H9 (cell line): ENCODE measurements at regions not wholly inside any gene's neighbourhood (a gene's known extent, or its start where the extent isn't known, plus 50 kb on each side); places are given as distances from the start of the nearest gene placed in this dataset.

Experiments
- DNase-seq: peaks from one replicate; pipeline ENCODE4 v3.0.0-alpha.2; 2017
- H2AFZ ChIP-seq: one replicate; pipeline ENCODE4 v1.6.1; 2013; ENCODE audit warnings: mild to moderate bottlenecking, low read length, control low read depth, moderate library complexity
- H2AK5ac ChIP-seq: 2 replicates; pipeline ENCODE4 v1.6.1; 2013; ENCODE audit warnings: low read length, control low read depth, mixed read lengths; ENCODE audit not compliant: insufficient read length
- H2BK120ac ChIP-seq: one replicate; pipeline ENCODE4 v1.6.1; 2013; ENCODE audit warnings: low read depth, mild to moderate bottlenecking, low read length, control low read depth, inconsistent platforms; ENCODE audit not compliant: poor library complexity, severe bottlenecking
- H2BK12ac ChIP-seq: 2 replicates; pipeline ENCODE4 v1.6.1; 2013; ENCODE audit warnings: low read length, control low read depth, mixed read lengths, low read depth; ENCODE audit not compliant: insufficient read length
- H2BK15ac ChIP-seq: 2 replicates; pipeline ENCODE4 v1.6.1; 2013; ENCODE audit warnings: low read depth, low read length, control low read depth
- H2BK20ac ChIP-seq: one replicate; pipeline ENCODE4 v1.6.1; 2013; ENCODE audit warnings: low read depth, mild to moderate bottlenecking, low read length, control low read depth, inconsistent platforms; ENCODE audit not compliant: poor library complexity, severe bottlenecking
- H2BK5ac ChIP-seq: 2 replicates; pipeline ENCODE4 v1.6.1; 2013; ENCODE audit warnings: low read length, control low read depth, mixed read lengths; ENCODE audit not compliant: insufficient read length
- H3K14ac ChIP-seq: 2 replicates; pipeline ENCODE4 v1.6.1; 2013; ENCODE audit warnings: low read length, control low read depth; ENCODE audit not compliant: insufficient read depth
- H3K18ac ChIP-seq: 2 replicates; pipeline ENCODE4 v1.6.1; 2013; ENCODE audit warnings: low read depth, mild to moderate bottlenecking, mixed read lengths, low read length, control low read depth; ENCODE audit not compliant: insufficient read length
- H3K23ac ChIP-seq: 2 replicates; pipeline ENCODE4 v1.6.1; 2013; ENCODE audit warnings: low read length, control low read depth, mixed read lengths, low read depth; ENCODE audit not compliant: insufficient read length
- H3K23me2 ChIP-seq: 2 replicates; pipeline ENCODE4 v1.6.1; 2013; ENCODE audit warnings: low read depth, mild to moderate bottlenecking, mixed read lengths, low read length, control low read depth; ENCODE audit not compliant: insufficient read length, poor library complexity, severe bottlenecking
- H3K27ac ChIP-seq: 2 replicates; pipeline ENCODE4 v1.5.1; 2013; ENCODE audit warnings: low read length, control low read depth, mixed read lengths, low read depth; ENCODE audit not compliant: insufficient read length
- H3K27me3 ChIP-seq: 2 replicates; pipeline ENCODE4 v1.6.1; 2013; ENCODE audit warnings: low read length, control low read depth, inconsistent platforms; ENCODE audit not compliant: insufficient read depth
- H3K4ac ChIP-seq: 2 replicates; pipeline ENCODE4 v1.6.1; 2013; ENCODE audit warnings: low read depth, mild to moderate bottlenecking, control low read depth, inconsistent platforms, low read length, moderate library complexity
- H3K4me1 ChIP-seq: 2 replicates; pipeline ENCODE4 v1.6.1; 2013; ENCODE audit warnings: low read length, control low read depth, inconsistent platforms; ENCODE audit not compliant: insufficient read depth
- H3K4me2 ChIP-seq: 2 replicates; pipeline ENCODE4 v1.6.1; 2013; ENCODE audit warnings: low read length, control low read depth, mixed read lengths; ENCODE audit not compliant: insufficient read length, insufficient read depth
- H3K56ac ChIP-seq: 2 replicates; pipeline ENCODE4 v1.6.1; 2013; ENCODE audit warnings: low read depth, mild to moderate bottlenecking, mixed read lengths, low read length, control low read depth; ENCODE audit not compliant: insufficient read length
- H3K79me1 ChIP-seq: 2 replicates; pipeline ENCODE4 v1.6.1; 2013; ENCODE audit warnings: low read depth, mild to moderate bottlenecking, moderate library complexity, low read length, control low read depth, inconsistent platforms; ENCODE audit not compliant: insufficient read depth, poor library complexity, severe bottlenecking
- H3K79me2 ChIP-seq: 2 replicates; pipeline ENCODE4 v1.6.1; 2013; ENCODE audit warnings: low read length, control low read depth, inconsistent platforms; ENCODE audit not compliant: insufficient read depth
- H3K9ac ChIP-seq: 2 replicates; pipeline ENCODE4 v1.6.1; 2013; ENCODE audit warnings: low read length, control low read depth, mixed read lengths; ENCODE audit not compliant: insufficient read length; ENCODE audit errors: extremely low read depth
- H3K9me3 ChIP-seq: one replicate; pipeline ENCODE4 v1.6.1; 2013; ENCODE audit warnings: low read depth, low read length, inconsistent platforms; ENCODE audit not compliant: control insufficient read depth
- H3T11ph ChIP-seq: one replicate; pipeline ENCODE4 v1.6.1; 2013; ENCODE audit warnings: mild to moderate bottlenecking, low read length, control low read depth, inconsistent platforms
- H4K20me1 ChIP-seq: one replicate; pipeline ENCODE4 v1.6.1; 2013; ENCODE audit not compliant: control insufficient read depth, insufficient read length, insufficient read depth
- H4K5ac ChIP-seq: 2 replicates; pipeline ENCODE4 v1.6.1; 2013; ENCODE audit warnings: low read depth, mild to moderate bottlenecking, mixed read lengths, low read length, control low read depth; ENCODE audit not compliant: insufficient read length
- H4K8ac ChIP-seq: replicated peaks from 2 replicates; pipeline ENCODE4 v1.6.1; 2013; ENCODE audit warnings: low read length, control low read depth, mixed read lengths, low read depth; ENCODE audit not compliant: insufficient read length
- H4K91ac ChIP-seq: 2 replicates; pipeline ENCODE4 v1.6.1; 2013; ENCODE audit warnings: low read depth, mild to moderate bottlenecking, moderate library complexity, mixed read lengths, low read length, control low read depth; ENCODE audit not compliant: insufficient read length
- H3K27ac Mint-ChIP-seq, 3 experiments: 2 replicates in 2 of 3; 3 replicates in 1 of 3; pipeline ENCODE4 v1.8.0; 2020 to 2021; ENCODE audit warnings: mixed read lengths in 3 of 3, mild to moderate bottlenecking in 1 of 3, moderate library complexity in 1 of 3
- H3K27me3 Mint-ChIP-seq: 2 replicates; pipeline ENCODE4 v1.8.0; 2021; ENCODE audit warnings: low read depth, mild to moderate bottlenecking, moderate library complexity, mixed read lengths
- H3K36me3 Mint-ChIP-seq, 3 experiments: 2 replicates in 2 of 3; 3 replicates in 1 of 3; pipeline ENCODE4 v1.8.0; 2020 to 2021; ENCODE audit warnings: low read depth in 3 of 3, mixed read lengths in 3 of 3; ENCODE audit not compliant: insufficient read depth in 1 of 3
- H3K4me1 Mint-ChIP-seq, 2 experiments: 2 replicates each; pipeline ENCODE4 v1.8.0; 2020; ENCODE audit warnings: mixed read lengths in 2 of 2
- H3K4me3 Mint-ChIP-seq, 2 experiments: 2 replicates in 1 of 2; 3 replicates in 1 of 2; pipeline ENCODE4 v1.8.0; 2020 to 2021; ENCODE audit warnings: mild to moderate bottlenecking in 2 of 2, mixed read lengths in 2 of 2, moderate library complexity in 1 of 2
- H3K9me3 Mint-ChIP-seq, 2 experiments: 2 replicates in 1 of 2; 3 replicates in 1 of 2; pipeline ENCODE4 v1.8.0; 2020; ENCODE audit warnings: mild to moderate bottlenecking in 2 of 2, mixed read lengths in 2 of 2, moderate library complexity in 1 of 2
- WGBS: extraction: QIAGEN DNeasy Blood & Tissue Kit; methylation state at CpG from one replicate; pipeline ENCODE4 v1.1.7; 2013; ENCODE audit warnings: missing lambda C conversion rate, low lambda C conversion rate, mixed read lengths; ENCODE audit not compliant: insufficient read length; ENCODE audit errors: extremely low coverage; 5-methylcytosine and 5-hydroxymethylcytosine counted together
- TF ChIP-seq, protein P1 (sequence below): fragments of 200-600 bp; sonication (generic); conservative IDR thresholded peaks from 3 replicates; pipeline ENCODE4 v1.8.0; 2021; ENCODE audit warnings: antibody characterized with exemption, mild to moderate bottlenecking

DNA sequence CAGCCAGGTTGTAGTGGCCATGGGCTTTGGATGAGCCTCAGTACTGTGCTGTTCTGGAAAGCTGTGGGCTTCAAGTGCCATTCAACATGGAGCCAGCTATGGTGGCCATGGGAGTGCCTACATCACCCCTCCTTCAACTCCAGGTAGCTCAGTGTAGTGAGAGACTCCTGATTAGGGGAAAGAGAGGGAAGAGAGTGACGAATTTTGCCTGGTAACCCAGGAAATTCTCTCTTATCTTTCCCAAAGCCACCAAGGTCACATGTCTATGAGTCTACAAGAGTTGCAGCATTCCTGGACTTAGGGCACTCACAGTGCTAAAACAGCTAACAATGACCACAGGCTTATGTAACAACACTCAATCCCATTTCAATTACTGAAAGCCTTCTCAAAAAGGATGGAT, 81.7 kb upstream of the SPTLC1 start:
- Mint-ChIP-seq H3K9me3 (peaks cover 2 to 7% of the 10 kb centered on the region in 2 experiments; a peak in 4 of 5 replicates), H3K36me3 (no peaks in the 10 kb centered on the region), H3K4me3 (no peak overlapping the region), H3K27me3 (no peaks in the 10 kb centered on the region; the same call in 1 of the 2 replicates), H3K27ac (no peak overlapping the region), H3K4me1 (peaks cover under 1 to 2% of the 10 kb centered on the region in 2 experiments; a peak in 1 of 4 replicates)
- Histone ChIP-seq H3K9ac (no peak overlapping the region), H3K14ac (no peak overlapping the region), H4K8ac (no peak overlapping the region), H2BK15ac (no peak overlapping the region), H3K23me2 (no peaks in the 10 kb centered on the region), H3K27me3 (no peaks in the 10 kb centered on the region), H3K27ac (no peak overlapping the region), H3K56ac (no peak overlapping the region), H4K20me1 (no peaks in the 10 kb centered on the region), H3K4me1 (no peaks in the 10 kb centered on the region), H3K9me3 (no peaks in the 10 kb centered on the region), H2BK5ac (no peak overlapping the region), H2AFZ (no peak overlapping the region), H2AK5ac (no peak overlapping the region), H2BK20ac (no peak overlapping the region), H3K4ac (no peak overlapping the region), H3K18ac (no peak overlapping the region), H4K5ac (no peak overlapping the region), H4K91ac (no peak overlapping the region), H2BK120ac (no peak overlapping the region), H3K79me1 (no peaks in the 10 kb centered on the region), H3K4me2 (no peak overlapping the region), H3K23ac (no peak overlapping the region), H3K79me2 (no peaks in the 10 kb centered on the region), H3T11ph (no peak overlapping the region), H2BK12ac (no peak overlapping the region)
- WGBS = no CpG with 5 or more reads among the region's 1 CpG
- TF ChIP-seq, protein P1, sequence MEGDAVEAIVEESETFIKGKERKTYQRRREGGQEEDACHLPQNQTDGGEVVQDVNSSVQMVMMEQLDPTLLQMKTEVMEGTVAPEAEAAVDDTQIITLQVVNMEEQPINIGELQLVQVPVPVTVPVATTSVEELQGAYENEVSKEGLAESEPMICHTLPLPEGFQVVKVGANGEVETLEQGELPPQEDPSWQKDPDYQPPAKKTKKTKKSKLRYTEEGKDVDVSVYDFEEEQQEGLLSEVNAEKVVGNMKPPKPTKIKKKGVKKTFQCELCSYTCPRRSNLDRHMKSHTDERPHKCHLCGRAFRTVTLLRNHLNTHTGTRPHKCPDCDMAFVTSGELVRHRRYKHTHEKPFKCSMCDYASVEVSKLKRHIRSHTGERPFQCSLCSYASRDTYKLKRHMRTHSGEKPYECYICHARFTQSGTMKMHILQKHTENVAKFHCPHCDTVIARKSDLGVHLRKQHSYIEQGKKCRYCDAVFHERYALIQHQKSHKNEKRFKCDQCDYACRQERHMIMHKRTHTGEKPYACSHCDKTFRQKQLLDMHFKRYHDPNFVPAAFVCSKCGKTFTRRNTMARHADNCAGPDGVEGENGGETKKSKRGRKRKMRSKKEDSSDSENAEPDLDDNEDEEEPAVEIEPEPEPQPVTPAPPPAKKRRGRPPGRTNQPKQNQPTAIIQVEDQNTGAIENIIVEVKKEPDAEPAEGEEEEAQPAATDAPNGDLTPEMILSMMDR = no peak
- DNase-seq = no peak
